AG04449 (cell line): ENCODE measurements at regions not wholly inside any gene's neighbourhood (a gene's known extent, or its start where the extent isn't known, plus 50 kb on each side); places are given as distances from the start of the nearest gene placed in this dataset.

Experiments used
- CTCF ChIA-PET: fragments of 350-600 bp; formaldehyde crosslinking; extraction: SDS; loops from one replicate; lab custom pipeline; 2021; ENCODE audit warnings: antibody characterized with exemption; lab: Yijun Ruan, JAX
- POLR2A ChIA-PET: fragments of 400-600, 350-600 bp; formaldehyde crosslinking; extraction: SDS; loops from one replicate; lab custom pipeline; 2020; ENCODE audit warnings: antibody characterized with exemption, inconsistent platforms; lab: Yijun Ruan, JAX
- DNase-seq: peaks from one replicate; pipeline ENCODE4 v3.0.0-alpha.2; 2010; ENCODE audit warnings: low read depth, low spot score
- H3K4me3 ChIP-seq: 2 replicates; pipeline ENCODE4 v1.5.1; 2011; ENCODE audit warnings: low read depth, mild to moderate bottlenecking, control low read depth, low read length
- TF ChIP-seq, protein P1 (sequence below): IDR thresholded peaks from one replicate; pipeline ENCODE4 v1.5.1; 2011; ENCODE audit warnings: mild to moderate bottlenecking, moderate library complexity, low read length, control low read depth, inconsistent platforms; ENCODE audit not compliant: insufficient read depth; ENCODE audit errors: missing control alignments

DNA sequence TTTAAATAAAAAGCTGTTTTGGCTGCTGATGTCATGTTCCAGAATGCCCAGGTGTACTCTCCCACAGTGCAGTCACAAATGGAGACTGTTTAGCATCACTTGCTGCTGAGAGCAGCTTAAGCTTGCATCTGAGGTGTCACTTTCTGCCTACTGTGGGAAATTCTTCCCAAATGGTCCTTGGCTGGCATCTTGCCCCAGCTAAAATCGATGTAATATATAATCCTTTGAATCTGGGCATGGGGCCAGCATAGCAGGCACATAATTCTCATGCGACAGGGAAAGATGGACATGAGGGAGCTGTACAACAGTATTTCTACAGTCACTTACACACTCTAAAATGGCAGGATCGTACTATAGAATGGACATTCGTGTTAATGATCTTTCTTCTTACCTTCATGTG lies 144.3 kb downstream of the MACIR start:
- CTCF ChIA-PET = interaction anchor here (0.8 to 1.2 kb wide), 3 partner anchors 10 to 62 kb away, joined by 3 to 4 read pairs (median 3); no protein-coding TSS in a partner anchor
- no peak for DNase-seq

DNA sequence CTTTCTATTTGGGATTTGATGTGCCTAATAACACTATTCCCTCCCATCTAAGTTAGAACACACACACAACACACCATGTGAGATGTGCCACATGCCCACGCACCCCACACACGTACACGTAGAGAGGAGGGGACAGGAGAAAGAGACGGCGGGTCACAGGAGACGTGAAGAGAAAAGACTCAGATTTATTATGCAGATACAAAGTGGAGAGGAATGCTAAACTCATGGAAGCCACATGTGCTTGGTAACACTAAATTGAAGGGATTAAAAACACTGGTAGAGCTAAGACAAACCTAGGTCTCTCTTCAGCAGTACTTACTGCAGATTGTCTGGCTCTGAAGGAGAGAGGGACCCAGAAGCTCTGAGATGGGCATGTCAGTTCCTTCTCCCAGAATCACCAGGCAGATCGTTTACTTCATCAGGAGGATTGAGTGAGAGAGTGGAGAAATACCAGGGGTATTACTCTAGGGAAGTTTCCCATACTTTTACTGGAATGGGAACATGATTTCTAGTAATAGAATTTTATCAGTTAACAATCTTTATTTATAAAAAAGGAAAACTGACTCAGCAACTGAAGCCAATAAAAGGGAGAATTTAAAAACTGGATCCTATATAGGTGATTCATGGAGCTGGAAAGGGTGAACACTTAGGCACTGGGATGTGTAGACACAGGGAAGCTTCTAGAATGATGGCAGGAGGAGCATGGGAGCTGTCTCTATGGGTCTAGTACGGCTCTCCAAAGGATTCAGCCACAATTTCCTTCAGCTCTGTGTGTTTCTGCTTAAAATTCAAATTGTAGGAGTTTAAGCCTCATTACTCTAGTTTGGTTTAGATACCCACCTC lies 139.4 kb downstream of the MACIR start:
- no peak for DNase-seq
- TF ChIP-seq, protein P1, sequence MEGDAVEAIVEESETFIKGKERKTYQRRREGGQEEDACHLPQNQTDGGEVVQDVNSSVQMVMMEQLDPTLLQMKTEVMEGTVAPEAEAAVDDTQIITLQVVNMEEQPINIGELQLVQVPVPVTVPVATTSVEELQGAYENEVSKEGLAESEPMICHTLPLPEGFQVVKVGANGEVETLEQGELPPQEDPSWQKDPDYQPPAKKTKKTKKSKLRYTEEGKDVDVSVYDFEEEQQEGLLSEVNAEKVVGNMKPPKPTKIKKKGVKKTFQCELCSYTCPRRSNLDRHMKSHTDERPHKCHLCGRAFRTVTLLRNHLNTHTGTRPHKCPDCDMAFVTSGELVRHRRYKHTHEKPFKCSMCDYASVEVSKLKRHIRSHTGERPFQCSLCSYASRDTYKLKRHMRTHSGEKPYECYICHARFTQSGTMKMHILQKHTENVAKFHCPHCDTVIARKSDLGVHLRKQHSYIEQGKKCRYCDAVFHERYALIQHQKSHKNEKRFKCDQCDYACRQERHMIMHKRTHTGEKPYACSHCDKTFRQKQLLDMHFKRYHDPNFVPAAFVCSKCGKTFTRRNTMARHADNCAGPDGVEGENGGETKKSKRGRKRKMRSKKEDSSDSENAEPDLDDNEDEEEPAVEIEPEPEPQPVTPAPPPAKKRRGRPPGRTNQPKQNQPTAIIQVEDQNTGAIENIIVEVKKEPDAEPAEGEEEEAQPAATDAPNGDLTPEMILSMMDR = no peak
- peak overlapping the region; percentile 24 for H3K4me3 ChIP-seq
- POLR2A ChIA-PET = no interaction called here
- CTCF ChIA-PET = interaction anchor here (1.3 kb wide), 1 partner anchor 77 kb away, joined by 3 read pairs; no protein-coding TSS in a partner anchor

More for the DNA sequence above, 144.3 kb downstream of the MACIR start:
- TF ChIP-seq, protein P1 = no peak
- POLR2A ChIA-PET = no interaction called here
- H3K4me3 ChIP-seq = no peak overlapping the region

DNA sequence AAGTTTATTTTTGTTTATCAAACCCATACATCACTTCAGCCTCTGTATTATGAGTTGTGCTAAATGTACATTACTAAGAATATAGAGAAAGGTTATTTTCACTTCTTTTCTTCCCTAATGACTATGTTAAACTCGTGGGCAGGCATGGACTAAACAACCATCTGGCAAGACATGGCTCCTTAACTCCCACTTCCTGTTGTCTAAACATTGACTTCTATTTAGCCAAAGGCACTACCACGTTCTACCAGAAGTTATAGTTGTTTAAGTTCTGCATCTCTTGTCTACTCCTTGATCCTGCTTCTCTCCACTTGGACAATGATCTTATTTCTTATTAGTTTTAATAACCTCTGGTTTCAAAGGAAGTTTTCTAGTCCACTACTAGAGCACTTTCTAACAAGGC lies 136.1 kb downstream of the MACIR start:
- CTCF ChIA-PET = interaction anchor here (2.3 kb wide), 1 partner anchor 80 kb away, joined by 7 read pairs; no protein-coding TSS in a partner anchor
- H3K4me3 ChIP-seq = no peak overlapping the region
- TF ChIP-seq, protein P1 = no peak
- no peak for DNase-seq
- POLR2A ChIA-PET = no interaction called here

DNA sequence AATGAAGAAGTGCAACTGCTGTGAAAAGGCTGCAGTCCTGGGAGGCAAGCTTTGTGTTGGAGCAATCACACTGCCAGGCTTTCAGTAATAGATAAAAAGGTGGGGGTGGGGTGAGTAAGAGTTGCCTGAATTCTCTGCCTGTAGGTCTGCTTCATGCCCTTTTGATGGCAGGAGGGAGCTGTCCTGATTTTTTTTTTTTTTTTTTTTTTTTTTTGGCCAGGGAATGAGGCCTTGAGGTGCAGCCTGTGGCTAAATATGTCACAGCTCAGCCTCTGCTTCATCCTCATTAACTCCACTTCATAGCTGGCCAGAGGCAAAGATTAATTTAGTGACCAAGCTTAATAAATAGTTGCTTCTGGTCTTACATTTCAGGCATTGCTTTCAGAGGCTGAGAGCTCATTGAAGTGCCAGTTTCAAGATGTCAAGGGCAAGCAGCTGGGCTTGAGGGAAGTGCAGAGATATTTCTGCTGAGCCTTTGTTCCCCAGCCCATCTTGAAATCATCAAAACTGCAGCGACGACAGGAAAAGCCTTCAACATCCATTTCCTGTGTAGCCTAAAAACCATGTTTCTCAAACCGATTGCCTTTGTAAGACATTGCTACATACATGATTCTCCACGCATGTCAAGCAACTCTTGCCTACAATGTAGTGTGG lies 134.7 kb downstream of the MACIR start:
- no peak for DNase-seq
- H3K4me3 ChIP-seq = no peak overlapping the region
- TF ChIP-seq, protein P1 = no peak
- POLR2A ChIA-PET = no interaction called here
- CTCF ChIA-PET = interaction anchor here (0.6 to 2.3 kb wide), 7 partner anchors 9 to 135 kb away, joined by 3 to 7 read pairs (median 4); no protein-coding TSS in a partner anchor

DNA sequence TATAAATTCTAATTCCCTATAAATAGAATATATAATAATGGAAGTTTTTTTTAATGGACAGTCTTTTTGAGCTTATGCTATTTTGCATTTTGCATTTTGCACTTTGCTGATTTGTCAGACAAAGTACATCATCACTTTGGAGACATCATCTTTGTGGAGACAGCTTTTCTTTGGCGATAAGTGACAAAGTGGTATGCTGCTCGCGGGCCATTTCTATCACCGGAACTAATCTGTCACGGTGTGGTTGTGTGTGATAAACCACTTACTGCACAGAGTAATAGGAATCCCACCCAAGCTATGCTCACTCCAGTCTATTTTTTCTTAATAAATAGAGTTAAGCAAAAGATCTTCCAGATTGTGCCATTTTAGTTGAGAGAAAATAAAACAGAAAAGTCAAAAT lies 133.1 kb downstream of the MACIR start:
- no peak for DNase-seq
- ChIA-PET CTCF (no interaction called here), POLR2A (no interaction called here)
- H3K4me3 ChIP-seq = no peak overlapping the region
- TF ChIP-seq, protein P1 = no peak

DNA sequence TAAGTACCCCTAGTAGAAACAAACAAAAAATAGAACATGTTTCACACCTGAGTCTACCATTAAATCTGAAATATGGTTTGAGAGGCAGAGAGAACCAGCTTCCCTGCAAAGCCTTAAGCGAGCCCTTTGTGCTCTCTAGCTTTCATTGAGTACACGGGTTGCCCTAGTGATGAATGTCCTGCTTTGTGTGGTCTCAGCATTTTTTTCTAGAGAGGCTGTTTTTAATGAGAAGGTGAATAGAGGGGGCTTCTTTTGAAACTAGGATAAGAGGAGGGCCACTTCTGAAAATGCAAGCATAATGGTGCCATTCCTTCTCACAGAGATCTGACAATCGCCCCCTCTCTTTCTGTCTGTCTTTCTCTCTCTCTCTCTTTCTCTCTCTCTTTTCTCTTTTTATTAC lies 131.3 kb downstream of the MACIR start:
- no peak overlapping the region for H3K4me3 ChIP-seq
- ChIA-PET POLR2A (no interaction called here), CTCF (no interaction called here)
- TF ChIP-seq, protein P1 = no peak
- no peak for DNase-seq
